Hematopoietic multipotent progenitor cell treated with erythropoietin and hydrocortisone succinate and interleukin-3 and kit ligand, for 17 days (in vitro differentiated cells): ENCODE measurements at regions not wholly inside any gene's neighbourhood (a gene's known extent, or its start where the extent isn't known, plus 50 kb on each side); places are given as distances from the start of the nearest gene placed in this dataset.

Experiments used
- DNase-seq: peaks from one replicate; pipeline ENCODE4 v3.0.0-alpha.2; 2015; ENCODE audit warnings: low spot score

- no peak for DNase-seq
Measured at GRCh38 chr6:100134703-100135102, 140.7 kb upstream of the MCHR2 start.

- no peak for DNase-seq
Measured at GRCh38 chr6:100134297-100134696, 140.3 kb upstream of the MCHR2 start.

GRCh38 chr6:100132005-100132404, 138.0 kb upstream of the MCHR2 start:
- no peak for DNase-seq

- DNase-seq: no peak
Measured at GRCh38 chr6:100130630-100131029, 136.6 kb upstream of the MCHR2 start.

DNA sequence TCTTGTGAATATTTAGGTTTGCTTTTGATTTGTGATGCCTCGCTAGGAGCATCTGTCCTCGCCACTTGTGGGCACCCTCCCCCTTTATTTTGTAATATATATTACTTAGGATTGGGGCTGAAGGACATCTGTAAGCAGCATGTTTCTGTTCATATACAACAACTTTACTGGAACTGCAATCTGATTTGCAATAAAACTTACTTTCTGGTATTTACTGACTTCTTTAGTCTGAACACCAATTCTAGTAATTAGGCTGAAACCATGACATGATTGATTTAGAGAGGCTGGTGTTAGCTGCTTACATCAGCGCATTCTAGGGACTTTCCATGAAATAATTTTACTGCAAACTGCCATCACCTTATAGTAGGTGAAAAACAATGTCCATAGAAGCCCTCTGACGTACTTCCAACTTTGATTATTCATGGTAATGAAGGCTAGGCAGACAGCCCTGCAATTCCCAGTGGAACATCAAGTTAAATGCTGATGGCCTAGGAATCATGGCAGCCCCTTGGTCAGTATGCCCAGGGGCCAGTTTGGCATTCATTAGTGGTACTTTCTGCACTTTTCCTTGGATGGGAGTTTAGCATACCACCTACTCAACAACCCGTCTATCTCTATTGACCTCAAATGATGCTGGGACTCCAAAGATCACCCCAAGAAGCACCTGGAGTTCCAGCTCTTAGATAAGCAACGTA, 132.9 kb upstream of the MCHR2 start:
- no peak for DNase-seq

DNA sequence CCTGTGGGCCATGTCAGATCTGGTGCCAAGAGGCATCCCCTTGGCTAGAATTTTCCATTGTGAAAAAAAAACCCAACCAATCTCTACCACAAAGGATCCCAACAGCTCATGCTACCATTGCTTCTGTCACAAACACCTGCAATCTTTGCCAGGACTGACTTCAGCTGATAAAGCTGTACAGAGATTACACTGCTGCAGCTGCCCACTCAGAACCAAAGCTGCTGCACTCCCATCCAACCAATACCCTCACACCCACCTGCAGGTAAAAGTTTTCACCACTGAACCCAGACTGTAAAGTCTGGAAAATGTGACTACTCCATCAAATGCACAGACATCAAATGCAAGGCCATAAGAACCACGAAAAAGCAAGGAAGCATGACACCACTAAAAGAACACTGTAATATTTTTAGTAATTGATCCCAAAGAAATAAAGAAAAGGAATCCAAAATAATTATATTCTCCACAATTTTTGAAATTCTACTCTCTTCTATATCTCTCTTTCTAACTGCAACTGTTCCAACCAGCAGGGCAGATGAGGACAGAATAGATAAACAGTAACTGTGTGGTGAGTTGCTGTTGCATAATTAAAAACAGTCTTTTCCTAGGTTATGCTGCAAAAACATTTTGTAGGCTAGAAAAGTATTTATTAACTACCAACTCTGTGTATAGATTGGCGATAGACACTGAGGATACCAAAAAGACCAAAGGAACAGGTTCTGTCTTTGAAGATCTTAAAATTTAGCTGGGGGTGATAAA, 128.0 kb upstream of the MCHR2 start:
- DNase-seq: no peak

DNA sequence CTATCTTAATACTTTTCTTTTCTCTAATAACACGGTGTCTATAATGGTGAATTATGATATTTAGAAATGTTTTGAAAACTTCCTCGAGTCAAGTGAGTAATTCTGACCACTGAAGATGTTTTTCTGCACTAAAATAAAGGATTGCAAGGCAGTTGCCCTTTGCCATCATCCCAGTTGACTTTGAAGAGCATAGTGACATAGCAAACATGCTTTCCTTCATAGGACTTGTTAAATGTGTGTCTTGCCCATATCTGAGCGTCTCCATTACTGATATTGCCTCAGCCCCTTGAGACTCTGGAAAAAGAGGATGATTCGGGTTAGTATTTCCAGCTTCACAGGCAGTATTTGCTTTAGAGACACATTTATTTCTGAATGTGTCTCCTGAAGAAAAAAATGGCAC, 125.2 kb upstream of the MCHR2 start:
- DNase-seq: no peak

DNA sequence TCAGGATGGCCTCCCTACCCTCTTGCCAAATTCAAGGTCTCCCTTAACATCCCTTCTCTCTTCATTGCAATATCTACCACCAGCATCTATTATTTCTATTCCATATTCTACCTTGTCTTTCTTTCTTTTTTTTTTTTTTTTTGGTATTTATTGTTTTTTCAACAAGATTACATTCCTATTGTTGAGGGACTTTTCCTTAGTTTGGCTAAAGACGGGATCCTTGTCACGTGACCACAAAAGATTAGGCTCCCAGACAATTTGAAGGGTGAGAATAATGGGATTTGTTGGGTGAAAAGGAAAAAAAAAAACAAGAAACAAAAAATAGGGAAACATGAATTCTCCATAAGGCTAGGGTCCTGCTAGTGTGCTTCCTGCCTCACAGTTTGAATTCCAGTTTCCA, 124.3 kb upstream of the MCHR2 start:
- no peak for DNase-seq

GRCh38 chr6:100117680-100118079, 123.7 kb upstream of the MCHR2 start:
- DNase-seq: no peak

- peak; percentile 17 for DNase-seq
Measured at GRCh38 chr6:100116411-100117194, 122.6 kb upstream of the MCHR2 start.

GRCh38 chr6:100115407-100116101, 121.5 kb upstream of the MCHR2 start:
- DNase-seq: no peak

DNA sequence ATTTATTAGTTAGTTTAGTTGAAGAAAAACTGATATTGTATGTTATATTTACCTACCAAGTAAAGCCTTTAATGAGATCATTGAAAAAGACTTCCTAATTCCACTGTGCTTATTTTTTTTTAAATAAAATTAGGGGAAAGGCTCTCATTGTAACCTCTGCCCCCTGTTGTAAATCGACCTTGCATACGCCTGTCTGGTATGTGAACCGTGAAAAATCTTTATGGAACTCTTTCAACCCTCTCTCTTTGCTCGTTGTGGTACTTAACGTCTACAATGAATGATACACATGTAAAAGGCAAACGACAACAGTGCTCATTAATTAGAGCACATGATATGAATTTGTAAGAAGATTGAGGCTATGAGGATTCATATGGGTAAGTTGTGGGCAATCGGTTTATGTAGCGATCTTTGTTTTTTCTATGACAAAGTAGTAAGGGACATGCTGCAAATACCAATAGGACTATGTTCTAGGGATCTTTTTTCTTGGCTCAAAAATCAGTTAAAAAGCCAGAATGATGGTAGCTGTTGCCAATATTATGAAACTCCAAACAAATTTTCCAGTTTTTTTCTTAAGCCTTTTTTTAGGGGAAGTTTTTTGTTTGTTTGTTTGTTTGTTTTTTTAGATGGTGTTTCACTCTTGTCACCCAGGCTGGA, 119.0 kb upstream of the MCHR2 start:
- no peak for DNase-seq

DNA sequence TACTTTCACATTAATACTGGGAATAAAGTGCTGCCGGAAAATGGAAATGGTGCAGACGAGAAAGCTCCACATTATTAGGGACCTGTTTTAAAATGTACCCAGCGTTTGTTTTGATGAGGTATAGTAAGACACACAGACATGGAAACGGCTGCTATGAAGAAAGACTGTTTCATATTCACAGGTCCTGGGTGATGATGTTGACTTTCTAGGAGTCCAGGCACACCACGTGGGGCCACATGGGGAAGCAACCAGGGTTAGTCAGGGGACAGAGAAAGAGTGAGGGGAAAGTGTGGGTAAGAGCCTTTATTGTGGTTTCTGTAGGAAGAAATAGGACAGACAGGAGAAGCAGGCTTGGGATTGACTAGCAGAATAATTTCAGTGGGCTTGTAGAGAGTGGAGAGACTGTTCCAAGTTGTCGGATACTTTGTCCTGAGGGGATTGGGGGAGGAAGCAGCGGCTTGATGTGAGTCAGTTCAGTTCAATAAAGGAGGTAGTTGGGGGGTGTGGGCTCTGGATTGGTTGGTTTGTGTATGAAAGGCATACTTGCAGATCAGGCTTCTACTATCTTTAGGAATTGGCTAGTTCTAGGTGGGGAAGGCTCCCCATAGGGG, 112.0 kb upstream of the MCHR2 start:
- DNase-seq: no peak

DNA sequence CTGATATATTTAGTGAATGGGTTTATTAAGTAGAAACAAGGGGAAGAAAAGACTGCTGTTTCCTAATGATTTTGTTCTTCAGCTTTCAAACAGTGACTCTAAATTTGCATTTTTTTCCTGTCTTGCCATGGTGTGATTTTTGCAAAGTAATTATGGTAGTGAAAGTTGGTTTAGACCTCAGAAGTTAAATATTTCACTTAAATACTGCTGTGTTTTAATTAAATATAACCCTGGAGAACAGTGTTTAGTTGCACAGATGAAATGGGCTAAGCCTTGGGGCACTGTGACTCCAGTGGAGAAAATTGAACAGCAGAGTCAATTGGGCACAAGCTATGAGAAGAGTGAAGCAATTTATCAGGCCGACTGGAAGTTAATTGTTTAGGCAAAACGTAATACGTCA, 111.1 kb upstream of the MCHR2 start:
- DNase-seq: no peak

GRCh38 chr6:100103931-100104330, 109.9 kb upstream of the MCHR2 start:
- no peak for DNase-seq

DNA sequence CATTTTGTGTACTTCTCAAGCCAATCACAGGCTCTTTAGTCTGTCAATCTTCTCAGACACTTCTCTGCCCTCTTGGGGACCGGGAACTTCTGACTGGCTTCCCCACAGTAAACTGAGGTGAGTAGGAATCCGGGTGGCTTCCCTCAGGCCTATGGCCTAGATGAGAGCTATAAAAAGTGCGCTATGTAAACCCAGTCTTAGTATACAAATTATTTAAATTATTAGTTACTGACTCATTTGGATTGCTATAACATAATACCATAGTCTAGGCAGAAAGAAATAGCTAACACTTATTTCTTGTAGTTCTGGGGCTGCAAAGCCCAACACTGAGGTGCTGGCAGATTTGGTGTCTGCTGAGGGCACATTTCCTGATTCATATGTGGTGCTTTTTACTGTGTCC, 109.2 kb upstream of the MCHR2 start:
- DNase-seq: no peak

GRCh38 chr6:100101644-100102043, 107.6 kb upstream of the MCHR2 start:
- no peak for DNase-seq

- DNase-seq: no peak
Measured at GRCh38 chr6:100100776-100101175, 106.8 kb upstream of the MCHR2 start.

DNA sequence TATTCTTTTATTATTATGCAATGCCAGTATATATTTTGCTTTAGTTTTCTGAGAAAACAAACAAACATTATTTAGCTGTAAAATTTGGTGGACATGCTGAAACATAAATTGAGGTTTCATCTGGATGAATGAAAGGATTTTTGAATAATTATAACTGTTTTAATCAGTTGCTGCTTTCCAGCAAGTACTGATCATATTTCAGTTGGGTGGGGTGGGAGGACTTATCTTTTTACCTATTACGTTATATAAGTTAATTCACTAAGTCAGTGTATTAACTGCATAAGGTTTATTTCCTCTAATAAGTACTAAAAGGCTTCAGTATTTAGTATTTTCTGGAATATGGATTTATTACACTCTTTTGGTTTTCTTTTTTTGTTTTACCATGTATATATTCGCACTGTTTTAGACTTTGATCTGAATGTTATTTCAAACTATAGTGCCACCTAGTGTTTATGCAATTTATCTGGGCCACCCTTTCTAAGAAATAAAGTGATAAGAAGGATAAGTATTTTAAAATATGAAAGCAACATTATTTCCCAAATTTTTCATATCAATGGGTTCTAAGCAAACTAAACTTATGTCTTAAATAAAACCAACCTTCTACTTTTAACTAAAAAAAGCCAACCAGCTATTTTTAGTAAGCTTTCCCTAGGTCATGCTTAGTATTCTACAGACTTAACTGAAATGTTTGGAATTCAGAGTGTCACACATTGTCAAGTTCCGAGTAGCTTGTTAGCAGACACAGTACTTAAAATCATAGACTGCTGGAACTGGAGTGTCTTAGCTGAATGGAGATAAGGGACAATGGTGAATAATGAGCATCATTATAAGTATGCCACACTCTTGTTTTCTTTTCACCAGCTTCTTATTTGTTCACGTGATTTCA, 105.4 kb upstream of the MCHR2 start:
- DNase-seq: no peak

- DNase-seq: no peak
Measured at GRCh38 chr6:100096936-100097335, 102.9 kb upstream of the MCHR2 start.
